Ovary (tissue), 3 donors: ENCODE measurements at regions not wholly inside any gene's neighbourhood (a gene's known extent, or its start where the extent isn't known, plus 50 kb on each side); places are given as distances from the start of the nearest gene placed in this dataset.

ENCODE experiments used
- EP300 ChIP-seq: sonication (generic); formaldehyde crosslinking; IDR thresholded peaks from one replicate; pipeline ENCODE4 v1.6.1; 2017; ENCODE audit warnings: antibody characterized with exemption
- POLR2A ChIP-seq: fragments of 450-650 bp; IDR thresholded peaks from one replicate; pipeline ENCODE4 v1.6.1; 2017; ENCODE audit warnings: antibody characterized with exemption, mild to moderate bottlenecking, moderate library complexity
- TF ChIP-seq, protein P1 (sequence below), 3 donors: fragments of 450-650 bp in 2 of 3; fragments of 200-600 bp in 1 of 3; IDR thresholded peaks; one replicate each; pipeline versions ENCODE4 v1.5.1 to v1.8.0; 2016 to 2022; ENCODE audit warnings: antibody characterized with exemption in 3 of 3, mild to moderate bottlenecking in 1 of 3
- donor health status: DM: no; HTN: no; CAD: no.

GRCh38 chr2:192448881-192449280, 254.1 kb upstream of the TMEFF2 start:
- TF ChIP-seq, protein P1, sequence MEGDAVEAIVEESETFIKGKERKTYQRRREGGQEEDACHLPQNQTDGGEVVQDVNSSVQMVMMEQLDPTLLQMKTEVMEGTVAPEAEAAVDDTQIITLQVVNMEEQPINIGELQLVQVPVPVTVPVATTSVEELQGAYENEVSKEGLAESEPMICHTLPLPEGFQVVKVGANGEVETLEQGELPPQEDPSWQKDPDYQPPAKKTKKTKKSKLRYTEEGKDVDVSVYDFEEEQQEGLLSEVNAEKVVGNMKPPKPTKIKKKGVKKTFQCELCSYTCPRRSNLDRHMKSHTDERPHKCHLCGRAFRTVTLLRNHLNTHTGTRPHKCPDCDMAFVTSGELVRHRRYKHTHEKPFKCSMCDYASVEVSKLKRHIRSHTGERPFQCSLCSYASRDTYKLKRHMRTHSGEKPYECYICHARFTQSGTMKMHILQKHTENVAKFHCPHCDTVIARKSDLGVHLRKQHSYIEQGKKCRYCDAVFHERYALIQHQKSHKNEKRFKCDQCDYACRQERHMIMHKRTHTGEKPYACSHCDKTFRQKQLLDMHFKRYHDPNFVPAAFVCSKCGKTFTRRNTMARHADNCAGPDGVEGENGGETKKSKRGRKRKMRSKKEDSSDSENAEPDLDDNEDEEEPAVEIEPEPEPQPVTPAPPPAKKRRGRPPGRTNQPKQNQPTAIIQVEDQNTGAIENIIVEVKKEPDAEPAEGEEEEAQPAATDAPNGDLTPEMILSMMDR (IDR thresholded peaks at IDR 0.05), result no peak
- no peak for TF ChIP-seq POLR2A
- TF ChIP-seq EP300, result no peak
